ENCODE measurements at regions not wholly inside any gene's neighbourhood (a gene's known extent, or its start where the extent isn't known, plus 50 kb on each side); places are given as distances from the start of the nearest gene placed in this dataset.

- TF ChIP-seq EP300 (IDR thresholded peaks at IDR 0.05) (no peak), POLR2AphosphoS5 (IDR thresholded peaks at IDR 0.05) (no peak), POLR2A (IDR thresholded peaks at IDR 0.05) (no peak)
- Histone ChIP-seq H3K27me3 (no peaks in the 10 kb centered on the region), H3K9me3 (peaks cover 10% of the 10 kb centered on the region), H3K36me3 (peaks cover 3% of the 10 kb centered on the region), H3K27ac (no peak overlapping the region), H3K4me1 (peaks cover 12% of the 10 kb centered on the region), H3K4me3 (no peak overlapping the region)
- no peak for DNase-seq (ENCODE audit: low spot score in 2 of 2)
- 67% methylated on average over 2 of the region's 2 CpGs for WGBS
Observed at GRCh38 chr2:186309901-186310300, 176.2 kb upstream of the ZC3H15 start.

- WGBS: 94% methylated on average over 2 of the region's 2 CpGs
Observed at GRCh38 chr2:186319105-186319504, 167.0 kb upstream of the ZC3H15 start.

GRCh38 chr2:186325827-186326535 is 160.1 kb upstream of the ZC3H15 start:
- WGBS: 73% methylated on average over 2 of the region's 2 CpGs
- H3K27me3 ChIP-seq: no peaks in the 10 kb centered on the region
- no peak for DNase-seq (ENCODE audit: low spot score in 2 of 2)
- H3K27ac ChIP-seq: no peak overlapping the region
- H3K4me1 ChIP-seq: peaks cover 8% of the 10 kb centered on the region
- no peak overlapping the region for H3K4me3 ChIP-seq
- H3K36me3 ChIP-seq: no peaks in the 10 kb centered on the region
- peaks cover 11% of the 10 kb centered on the region for H3K9me3 ChIP-seq
- no peak for TF ChIP-seq EP300 (IDR thresholded peaks at IDR 0.05)
- no peak for TF ChIP-seq POLR2AphosphoS5 (IDR thresholded peaks at IDR 0.05)
- no peak for TF ChIP-seq CTCF (IDR thresholded peaks at IDR 0.05)
- no peak for TF ChIP-seq POLR2A (IDR thresholded peaks at IDR 0.05)

More at GRCh38 chr2:186319105-186319504, 167.0 kb upstream of the ZC3H15 start:
- H3K9me3 ChIP-seq: peaks cover 13% of the 10 kb centered on the region
- H3K27ac ChIP-seq: no peak overlapping the region
- no peak overlapping the region for H3K4me3 ChIP-seq
- no peak for TF ChIP-seq CTCF (IDR thresholded peaks at IDR 0.05)
- no peak for TF ChIP-seq EP300 (IDR thresholded peaks at IDR 0.05)
- TF ChIP-seq POLR2A (IDR thresholded peaks at IDR 0.05): no peak
- TF ChIP-seq POLR2AphosphoS5 (IDR thresholded peaks at IDR 0.05): no peak
- DNase-seq (ENCODE audit: low spot score in 2 of 2): no peak
- no peaks in the 10 kb centered on the region for H3K4me1 ChIP-seq
- no peaks in the 10 kb centered on the region for H3K36me3 ChIP-seq
- no peaks in the 10 kb centered on the region for H3K27me3 ChIP-seq

- Histone ChIP-seq H3K36me3 (no peaks in the 10 kb centered on the region), H3K27me3 (no peaks in the 10 kb centered on the region), H3K4me3 (no peak overlapping the region), H3K9me3 (peaks cover 11% of the 10 kb centered on the region), H3K4me1 (peaks cover 8% of the 10 kb centered on the region), H3K27ac (no peak overlapping the region)
- WGBS: 76% methylated on average over 3 of the region's 3 CpGs
- TF ChIP-seq POLR2AphosphoS5 (IDR thresholded peaks at IDR 0.05): no peak
- TF ChIP-seq POLR2A (IDR thresholded peaks at IDR 0.05): no peak
- TF ChIP-seq CTCF (IDR thresholded peaks at IDR 0.05): no peak
- TF ChIP-seq EP300 (IDR thresholded peaks at IDR 0.05): no peak
- no peak for DNase-seq (ENCODE audit: low spot score in 2 of 2)
Observed at GRCh38 chr2:186327251-186327868, 158.7 kb upstream of the ZC3H15 start.

GRCh38 chr2:186328838-186329237 is 157.2 kb upstream of the ZC3H15 start:
- H3K27me3 ChIP-seq: no peaks in the 10 kb centered on the region
- peaks cover 8% of the 10 kb centered on the region for H3K4me1 ChIP-seq
- no peak overlapping the region for H3K27ac ChIP-seq
- peaks cover 10% of the 10 kb centered on the region for H3K9me3 ChIP-seq
- H3K36me3 ChIP-seq: no peaks in the 10 kb centered on the region
- no peak overlapping the region for H3K4me3 ChIP-seq
- TF ChIP-seq CTCF (IDR thresholded peaks at IDR 0.05) (no peak), EP300 (IDR thresholded peaks at IDR 0.05) (no peak), POLR2A (IDR thresholded peaks at IDR 0.05) (no peak), POLR2AphosphoS5 (IDR thresholded peaks at IDR 0.05) (no peak)
- no peak for DNase-seq (ENCODE audit: low spot score in 2 of 2)
